ENCODE measurements at regions not wholly inside any gene's neighbourhood (a gene's known extent, or its start where the extent isn't known, plus 50 kb on each side); places are given as distances from the start of the nearest gene placed in this dataset.

DNA sequence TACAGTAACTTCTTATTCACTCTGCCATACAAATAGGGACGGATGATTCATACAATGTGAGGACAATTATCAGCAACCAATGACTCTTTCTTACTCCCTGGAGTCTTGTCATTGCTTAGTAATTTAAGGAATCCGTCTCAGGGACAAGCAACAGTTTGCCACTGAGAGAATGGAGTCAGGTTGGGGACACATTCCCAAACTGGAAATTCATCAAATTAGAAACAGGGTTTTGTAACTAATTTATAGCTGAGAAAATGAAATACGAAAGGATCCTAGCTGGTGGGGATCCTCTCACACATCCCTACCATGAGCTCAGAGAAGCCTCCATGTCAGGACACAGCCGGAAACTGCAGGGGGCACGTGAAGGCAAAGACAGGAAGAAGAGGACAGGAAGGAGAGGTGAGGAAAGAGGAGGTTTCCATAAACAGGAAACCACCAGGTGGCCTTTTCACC is 50.4 kb upstream of the KDR start:
- no peak for DNase-seq

GRCh38 chr4:55176497-55176896 is 51.1 kb upstream of the KDR start:
- no peak for DNase-seq

DNA sequence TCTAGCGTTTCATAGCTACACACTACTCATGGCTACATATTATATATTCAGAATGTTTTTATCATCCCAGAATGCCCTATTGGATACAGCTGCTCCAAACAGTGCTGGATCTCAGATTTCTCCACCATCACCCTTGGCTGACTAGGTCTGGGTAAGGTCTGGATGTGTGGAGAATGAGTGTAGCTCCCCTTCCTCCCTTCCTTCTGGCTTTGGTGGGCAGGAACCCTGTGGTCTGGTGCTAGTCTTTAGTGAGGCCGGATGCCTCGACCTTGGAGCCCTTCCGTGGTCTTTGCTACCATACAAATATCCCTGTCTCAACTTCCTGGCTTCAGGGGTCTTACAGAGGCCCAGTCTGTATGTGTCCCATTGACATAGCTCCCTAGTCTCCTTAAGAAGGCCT is 52.1 kb upstream of the KDR start:
- DNase-seq, result no peak

- DNase-seq, result no peak
Measured at GRCh38 chr4:55178226-55179005, 53.0 kb upstream of the KDR start.

DNA sequence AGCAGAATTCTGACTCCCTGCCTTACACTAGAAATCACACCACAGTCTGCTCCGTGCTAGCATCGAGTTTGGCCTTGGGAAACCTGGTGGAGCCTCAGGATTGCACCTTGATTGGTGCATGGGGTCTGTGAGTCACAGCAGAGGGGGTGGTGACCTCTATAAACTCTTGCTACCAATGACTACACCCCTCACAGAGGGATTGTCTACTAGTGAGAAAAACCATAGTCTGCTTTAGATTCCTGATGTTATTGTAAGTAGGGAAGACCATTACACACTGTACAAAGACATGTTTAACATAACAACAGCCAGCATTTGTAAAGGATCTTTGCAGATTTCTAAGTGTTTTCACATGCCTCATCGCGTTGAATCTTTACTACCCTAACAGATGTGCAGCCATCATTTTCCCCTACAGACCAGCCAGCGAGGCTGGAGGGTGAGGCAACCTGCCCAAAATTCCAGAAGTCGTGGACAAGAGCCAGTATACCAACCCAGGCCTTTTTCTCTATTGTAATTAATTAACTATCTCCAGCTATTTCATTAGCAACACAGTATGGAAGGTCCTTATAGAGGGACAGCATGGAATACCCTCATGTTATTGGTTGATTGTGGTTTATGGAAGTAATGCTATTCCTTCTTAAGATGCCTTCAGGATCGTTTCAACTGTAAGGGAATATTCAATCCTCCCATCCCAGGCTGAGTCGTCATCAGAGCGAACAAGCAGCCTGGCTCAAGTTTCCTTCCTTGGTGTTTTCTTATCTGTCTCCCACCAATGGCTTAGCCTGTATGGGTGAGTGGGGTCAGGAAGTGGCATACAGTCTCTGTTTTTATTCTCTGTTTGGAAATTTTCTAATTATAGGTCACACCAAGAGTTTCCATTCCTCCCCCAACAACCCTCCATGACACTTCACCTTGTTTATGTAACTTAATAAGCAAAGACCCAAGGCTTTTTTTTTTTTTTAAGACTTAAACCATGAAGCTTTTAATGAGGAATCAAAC is 55.9 kb upstream of the KDR start:
- no peak for DNase-seq

DNA sequence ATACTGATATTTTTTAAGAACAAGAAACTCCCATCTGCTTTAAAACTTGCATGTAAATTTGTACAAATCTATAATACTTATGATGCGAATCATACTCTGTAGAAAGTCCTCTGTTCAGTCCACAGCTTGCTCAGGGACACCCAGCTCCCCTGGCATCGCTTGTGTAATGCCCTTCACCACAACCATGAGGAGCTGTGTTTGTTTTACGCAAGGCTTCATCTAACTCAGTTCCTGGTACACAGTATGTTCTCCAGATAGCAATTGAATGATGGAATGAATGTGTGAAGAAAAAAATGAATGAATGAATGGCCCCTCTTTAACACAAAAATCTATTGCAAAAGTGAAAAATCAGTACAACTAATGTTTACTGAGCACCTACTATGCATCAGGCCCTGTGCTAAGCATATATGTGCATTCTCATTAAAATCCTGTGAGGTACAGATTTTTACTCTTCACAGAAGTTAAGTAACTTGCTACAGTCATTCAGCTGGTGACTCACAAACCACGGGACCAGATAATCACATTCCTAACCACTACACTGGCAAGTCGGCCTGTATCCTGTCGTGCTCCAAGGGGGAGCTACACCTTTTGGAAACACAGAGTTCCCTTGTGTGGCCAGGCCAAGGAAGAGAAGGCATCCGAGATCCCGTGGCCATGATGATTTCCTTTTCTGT is 58.7 kb upstream of the KDR start:
- DNase-seq, result no peak

DNA sequence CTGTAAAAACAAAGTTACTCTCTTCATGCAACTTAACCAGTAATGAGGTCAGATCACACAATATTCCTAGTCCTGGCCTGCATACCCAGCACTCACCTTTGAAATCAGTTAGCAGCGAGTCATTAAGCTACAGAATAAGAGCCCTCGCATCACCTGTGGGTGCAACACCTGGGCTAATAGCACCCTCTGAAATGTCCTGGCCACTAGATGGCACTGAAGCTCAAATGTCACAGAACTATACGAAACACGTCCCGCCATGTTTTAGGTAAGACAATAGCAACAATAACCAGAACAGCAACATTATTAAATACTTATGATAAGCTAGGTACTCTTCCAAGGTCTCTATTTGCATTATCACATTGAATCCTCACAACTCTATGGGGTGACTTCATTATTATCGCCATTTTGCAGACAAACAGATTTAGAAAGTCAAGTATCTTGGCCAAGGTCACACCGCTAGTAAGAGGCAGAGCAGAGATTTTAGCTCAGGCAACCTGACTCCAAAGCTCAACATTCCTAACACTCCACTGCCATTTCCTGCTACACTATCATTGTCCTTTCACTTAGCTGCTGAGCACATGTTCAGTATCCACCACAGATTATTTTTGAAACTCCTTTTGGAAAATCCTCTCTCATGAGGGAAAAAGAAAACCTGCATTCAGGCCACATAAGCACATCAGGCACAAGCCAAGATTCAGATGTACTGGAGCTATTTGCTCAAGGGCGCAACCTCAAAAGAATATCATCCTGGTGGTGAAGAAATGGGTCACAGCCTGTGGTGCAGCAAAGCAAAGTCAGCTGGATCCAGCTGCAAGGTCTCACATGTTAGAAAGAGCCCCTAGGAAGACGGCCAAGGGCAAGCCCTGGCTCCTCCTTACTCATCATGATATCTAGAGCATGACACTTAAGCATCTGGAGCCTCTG is 59.5 kb upstream of the KDR start:
- DNase-seq, result peak; percentile 44

DNA sequence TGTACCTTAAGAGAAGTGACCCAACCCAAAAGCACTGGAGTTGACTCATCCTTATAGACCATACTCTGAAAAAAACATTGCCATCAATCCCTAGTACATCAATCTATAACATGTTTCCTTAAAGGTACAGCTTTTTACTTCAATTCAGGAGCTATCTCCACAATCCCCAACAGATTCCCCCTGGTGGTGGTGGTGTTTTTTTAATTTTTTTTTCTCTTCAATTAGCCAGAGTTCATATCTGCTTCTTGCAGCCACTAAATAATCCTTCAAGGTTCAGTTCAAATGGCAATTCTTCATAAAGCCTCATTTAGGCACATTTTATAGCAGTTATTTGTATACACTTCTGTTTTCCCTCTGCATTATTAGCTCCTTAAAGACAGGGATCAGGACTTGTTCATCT is 60.7 kb upstream of the KDR start:
- DNase-seq, result peak; percentile 1

GRCh38 chr4:55186700-55187099 is 61.3 kb upstream of the KDR start:
- no peak for DNase-seq

DNA sequence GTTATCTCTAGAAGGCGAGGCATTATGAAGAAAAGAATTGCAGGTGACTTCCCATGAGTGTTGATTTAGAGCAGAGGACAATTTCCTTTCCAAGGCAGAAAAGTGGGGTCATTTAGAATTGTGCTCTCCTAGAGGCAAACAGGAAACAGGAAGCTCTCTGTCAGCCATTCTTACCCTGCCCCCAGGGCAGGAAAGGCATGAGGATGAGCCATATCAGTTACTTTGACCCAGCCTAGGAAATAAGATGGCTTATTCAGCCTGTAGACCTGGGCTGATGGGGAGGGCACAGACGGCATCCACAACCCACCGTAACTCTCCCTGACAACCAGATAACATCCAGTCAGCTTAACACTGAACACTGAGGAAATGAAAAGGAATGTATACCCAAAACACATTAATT is 88.8 kb upstream of the KDR start:
- DNase-seq, result no peak

DNA sequence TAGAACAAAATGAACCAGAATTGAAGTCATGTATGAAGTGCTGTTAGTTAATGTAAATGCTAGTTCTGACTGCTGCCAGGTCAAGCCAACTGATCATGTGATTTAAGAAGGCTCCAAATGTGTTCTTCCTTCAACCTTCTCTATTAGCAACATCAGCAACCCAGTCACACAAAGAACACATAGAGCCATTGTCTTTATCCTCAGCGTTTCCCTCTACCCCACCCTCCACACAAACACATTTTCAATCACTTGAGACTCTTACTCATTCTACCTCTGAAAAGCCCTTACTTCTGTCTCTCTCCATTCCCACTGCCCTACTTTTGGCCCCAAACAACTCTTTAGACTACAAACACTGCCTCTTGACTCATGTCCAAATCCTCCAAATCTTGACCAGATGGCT is 89.7 kb upstream of the KDR start:
- no peak for DNase-seq

DNA sequence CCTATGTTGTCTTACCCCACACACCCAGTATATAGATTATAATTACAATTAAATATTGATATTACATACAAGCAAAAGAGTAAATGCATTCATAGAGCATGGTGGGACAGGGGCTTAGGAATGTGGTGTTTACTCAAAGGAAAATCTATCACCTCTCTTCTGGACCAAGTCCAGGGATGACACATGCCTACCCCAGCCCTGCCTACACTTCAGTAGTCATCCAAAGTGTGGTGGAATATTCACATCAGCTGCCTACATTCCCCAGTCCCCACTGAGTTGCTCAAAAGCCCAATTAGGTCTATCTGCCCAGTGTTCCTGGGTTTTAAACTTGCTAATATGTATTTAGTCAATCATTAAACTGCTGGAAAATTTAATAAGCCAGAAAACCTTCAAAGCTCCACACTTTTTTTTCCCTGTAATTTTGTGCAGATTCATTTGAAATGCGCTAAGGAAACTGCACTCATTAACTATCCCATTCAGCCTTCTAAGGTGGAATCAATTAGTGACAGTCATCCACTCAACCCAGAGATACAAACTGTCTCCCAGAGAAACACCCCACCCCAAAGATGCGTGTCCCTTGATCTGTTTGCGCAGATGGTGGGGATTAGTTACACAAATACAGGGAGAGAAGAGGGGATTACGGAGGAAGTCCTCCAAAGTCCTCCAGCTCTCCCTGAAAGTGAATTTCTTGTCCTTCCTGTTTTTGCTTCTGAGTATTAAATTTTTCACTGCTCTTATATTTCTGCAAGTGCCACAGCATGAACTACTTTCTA is 91.7 kb upstream of the KDR start:
- DNase-seq, result peak; percentile 30

DNA sequence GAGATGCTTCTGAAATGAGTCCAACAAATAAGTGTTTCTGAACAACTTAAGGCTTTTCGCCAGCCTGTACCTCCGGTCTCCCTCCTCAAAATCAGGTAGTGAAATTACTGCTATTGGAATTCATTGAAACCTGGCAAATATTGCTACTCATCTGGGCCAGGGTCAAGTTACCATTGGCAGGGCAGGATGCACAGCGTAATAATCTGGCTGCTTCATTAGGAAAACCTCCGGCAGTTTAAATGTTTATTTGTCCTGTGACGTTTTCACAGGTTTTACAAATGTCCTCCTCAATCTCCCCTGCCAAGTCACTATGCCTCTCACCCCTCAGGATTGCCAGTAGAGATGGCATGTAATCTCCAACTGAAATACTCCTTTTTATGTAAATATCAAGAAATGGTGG is 92.6 kb upstream of the KDR start:
- DNase-seq, result no peak

- no peak for DNase-seq
Measured at GRCh38 chr4:55237839-55238238, 108.2 kb upstream of the SRD5A3 start.

GRCh38 chr4:55238407-55238806 is 107.6 kb upstream of the SRD5A3 start:
- DNase-seq, result no peak

DNA sequence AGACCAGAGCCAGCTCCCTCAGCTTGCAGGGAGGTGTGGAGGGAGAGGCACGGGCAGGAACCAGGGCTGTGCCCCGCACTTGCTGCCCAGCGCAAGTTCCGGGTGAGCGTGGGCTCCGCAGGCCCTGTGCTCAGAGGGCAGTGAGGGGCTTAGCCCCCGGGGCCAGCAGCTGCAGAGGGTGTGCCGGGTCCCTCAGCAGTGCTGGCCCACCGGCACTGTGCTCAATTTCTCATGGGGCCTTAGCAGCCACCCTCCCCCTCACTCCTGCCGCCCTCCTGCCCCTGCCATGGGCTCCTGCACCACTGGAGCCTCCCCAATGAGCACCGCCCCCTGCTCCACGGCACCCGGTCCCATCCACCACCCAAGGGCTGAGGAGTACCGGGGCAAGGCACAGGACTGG is 104.6 kb upstream of the SRD5A3 start:
- DNase-seq, result no peak

DNA sequence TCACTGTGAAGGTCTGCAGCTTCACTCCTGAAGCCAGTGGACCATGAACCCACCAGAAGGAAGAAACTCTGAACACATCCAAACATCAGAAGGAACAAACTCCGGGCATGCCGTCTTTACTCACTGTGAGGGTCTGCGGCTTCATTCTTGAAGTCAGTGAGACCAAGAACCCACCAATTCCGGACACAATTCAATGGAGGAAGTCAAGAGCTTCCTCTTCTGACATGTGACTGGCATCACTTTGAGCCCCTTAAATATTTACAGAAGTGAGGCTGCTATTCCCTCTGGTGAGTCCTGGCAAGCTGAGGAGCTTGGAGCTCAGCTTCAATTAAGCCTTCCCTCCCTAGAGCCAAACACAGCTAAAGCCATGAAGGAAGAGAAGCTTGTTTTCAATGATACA is 103.5 kb upstream of the SRD5A3 start:
- no peak for DNase-seq

- no peak for DNase-seq
Measured at GRCh38 chr4:55247521-55247920, 98.5 kb upstream of the SRD5A3 start.

- no peak for DNase-seq
Measured at GRCh38 chr4:55248756-55249155, 97.3 kb upstream of the SRD5A3 start.

DNA sequence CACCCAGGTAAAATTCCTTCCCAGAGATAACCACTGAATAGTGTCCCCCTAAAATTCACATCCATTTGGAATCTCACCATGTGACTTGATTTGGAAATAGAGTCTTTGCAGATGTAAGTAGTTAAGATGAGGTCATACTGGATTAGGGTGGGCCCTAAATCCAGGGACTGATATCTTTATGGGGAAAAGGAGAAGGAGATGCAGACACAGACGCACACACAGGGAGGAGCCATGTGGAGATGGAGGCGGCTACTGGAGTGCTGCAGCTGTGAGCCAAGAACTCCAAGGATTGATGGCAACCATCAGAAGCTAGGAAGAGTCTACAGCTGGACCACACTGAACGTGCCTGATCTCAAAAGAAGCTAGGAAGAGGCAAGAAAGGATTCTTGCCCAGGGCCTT is 96.6 kb upstream of the SRD5A3 start:
- DNase-seq, result no peak

- no peak for DNase-seq
Measured at GRCh38 chr4:55251342-55251741, 94.7 kb upstream of the SRD5A3 start.

- no peak for DNase-seq
Measured at GRCh38 chr4:55251896-55252295, 94.1 kb upstream of the SRD5A3 start.

Measured in NCI-H1092 treated with DMSO at 0.1 percent for 48 hours (cell line).